Neutrophil (primary cell): ENCODE measurements at regions not wholly inside any gene's neighbourhood (a gene's known extent, or its start where the extent isn't known, plus 50 kb on each side); places are given as distances from the start of the nearest gene placed in this dataset.

ENCODE experiments used
- H3K27ac ChIP-seq: fragments of 200-600 bp; sonication (generic); 2 replicates; pipeline ENCODE4 v1.5.1; 2016; ENCODE audit warnings: mild to moderate bottlenecking, moderate library complexity
- H3K27me3 ChIP-seq: fragments of 200-600 bp; sonication (generic); 2 replicates; pipeline ENCODE4 v1.6.0; 2016; ENCODE audit warnings: mild to moderate bottlenecking
- H3K36me3 ChIP-seq: fragments of 200-600 bp; sonication (generic); 2 replicates; pipeline ENCODE4 v1.5.1; 2017
- H3K4me1 ChIP-seq, 2 experiments: fragments of 200-600 bp in 1 of 2; sonication (generic) in 1 of 2; 1 replicate in 1 of 2; 2 replicates in 1 of 2; pipeline versions ENCODE4 v1.5.1 to v1.6.1; 2013 to 2016; ENCODE audit warnings: low read depth in 1 of 2, low read length in 1 of 2, mild to moderate bottlenecking in 1 of 2, moderate library complexity in 1 of 2; ENCODE audit not compliant: control insufficient read depth in 1 of 2, insufficient read depth in 1 of 2
- H3K4me3 ChIP-seq, 2 experiments: fragments of 200-600 bp in 1 of 2; sonication (generic) in 1 of 2; 1 replicate in 1 of 2; 2 replicates in 1 of 2; pipeline ENCODE4 v1.5.1; 2013 to 2016; ENCODE audit warnings: low read depth in 1 of 2, low read length in 1 of 2, mild to moderate bottlenecking in 1 of 2, moderate library complexity in 1 of 2
- H3K9me3 ChIP-seq: fragments of 200-600 bp; sonication (generic); 2 replicates; pipeline ENCODE4 v1.5.1; 2016
- CTCF ChIP-seq: fragments of 200-600 bp; sonication (generic); IDR thresholded peaks from 2 replicates; pipeline ENCODE4 v1.5.1; 2016; ENCODE audit warnings: antibody characterized with exemption

- TF ChIP-seq CTCF = no peak
- no peak overlapping the region for H3K27ac ChIP-seq
- no peaks in the 10 kb centered on the region for H3K4me1 ChIP-seq
These were observed 336.9 kb downstream of the ETS1 start for GRCh38 chr11:128250482-128250881.

GRCh38 chr11:128246810-128247594, 340.4 kb downstream of the ETS1 start:
- Histone ChIP-seq H3K4me3 (no peak overlapping the region), H3K9me3 (no peaks in the 10 kb centered on the region), H3K27me3 (no peaks in the 10 kb centered on the region), H3K27ac (no peak overlapping the region), H3K36me3 (no peaks in the 10 kb centered on the region), H3K4me1 (no peaks in the 10 kb centered on the region)
- TF ChIP-seq CTCF = no peak

More at GRCh38 chr11:128250482-128250881, 336.9 kb downstream of the ETS1 start:
- H3K27me3 ChIP-seq = no peaks in the 10 kb centered on the region
- H3K36me3 ChIP-seq = no peaks in the 10 kb centered on the region
- no peak overlapping the region for H3K4me3 ChIP-seq
- no peaks in the 10 kb centered on the region for H3K9me3 ChIP-seq

GRCh38 chr11:128246364-128246801, 341.0 kb downstream of the ETS1 start:
- H3K4me3 ChIP-seq = no peak overlapping the region
- H3K27ac ChIP-seq = no peak overlapping the region
- H3K4me1 ChIP-seq = no peaks in the 10 kb centered on the region
- no peaks in the 10 kb centered on the region for H3K36me3 ChIP-seq
- TF ChIP-seq CTCF = no peak
- no peaks in the 10 kb centered on the region for H3K27me3 ChIP-seq
- H3K9me3 ChIP-seq = no peaks in the 10 kb centered on the region

GRCh38 chr11:128244871-128245270, 342.5 kb downstream of the ETS1 start:
- Histone ChIP-seq H3K4me3 (no peak overlapping the region), H3K27me3 (no peaks in the 10 kb centered on the region), H3K27ac (no peak overlapping the region), H3K36me3 (no peaks in the 10 kb centered on the region), H3K9me3 (no peaks in the 10 kb centered on the region), H3K4me1 (no peaks in the 10 kb centered on the region)
- TF ChIP-seq CTCF = no peak

- H3K4me3 ChIP-seq = no peak overlapping the region
- H3K27ac ChIP-seq = no peak overlapping the region
- H3K9me3 ChIP-seq = no peaks in the 10 kb centered on the region
- no peaks in the 10 kb centered on the region for H3K27me3 ChIP-seq
- H3K4me1 ChIP-seq = no peaks in the 10 kb centered on the region
- no peaks in the 10 kb centered on the region for H3K36me3 ChIP-seq
- no peak for TF ChIP-seq CTCF
These were observed 344.9 kb downstream of the ETS1 start for GRCh38 chr11:128242451-128242850.
